ENCODE measurements at regions not wholly inside any gene's neighbourhood (a gene's known extent, or its start where the extent isn't known, plus 50 kb on each side); places are given as distances from the start of the nearest gene placed in this dataset.

GRCh38 chr3:178117641-178118040 is 418.6 kb upstream of the KCNMB2 start:
- TF ChIP-seq PATZ1 (CRISPR knock-in tag; IDR thresholded peaks at IDR 0.05; ENCODE audit: borderline replicate concordance) (no peak), ZFP3 (CRISPR knock-in tag; IDR thresholded peaks at IDR 0.05) (no peak), BACH2 (CRISPR knock-in tag; IDR thresholded peaks at IDR 0.05; ENCODE audit: borderline replicate concordance) (no peak), ESRRG (CRISPR knock-in tag; IDR thresholded peaks at IDR 0.05) (no peak), CSRNP3 (CRISPR knock-in tag; IDR thresholded peaks at IDR 0.05) (no peak), SNAI2 (CRISPR knock-in tag; IDR thresholded peaks at IDR 0.05) (no peak), ZFP30 (CRISPR knock-in tag; IDR thresholded peaks at IDR 0.05) (no peak), RARB (CRISPR knock-in tag; IDR thresholded peaks at IDR 0.05) (no peak)
- TF ChIP-seq, protein P1, sequence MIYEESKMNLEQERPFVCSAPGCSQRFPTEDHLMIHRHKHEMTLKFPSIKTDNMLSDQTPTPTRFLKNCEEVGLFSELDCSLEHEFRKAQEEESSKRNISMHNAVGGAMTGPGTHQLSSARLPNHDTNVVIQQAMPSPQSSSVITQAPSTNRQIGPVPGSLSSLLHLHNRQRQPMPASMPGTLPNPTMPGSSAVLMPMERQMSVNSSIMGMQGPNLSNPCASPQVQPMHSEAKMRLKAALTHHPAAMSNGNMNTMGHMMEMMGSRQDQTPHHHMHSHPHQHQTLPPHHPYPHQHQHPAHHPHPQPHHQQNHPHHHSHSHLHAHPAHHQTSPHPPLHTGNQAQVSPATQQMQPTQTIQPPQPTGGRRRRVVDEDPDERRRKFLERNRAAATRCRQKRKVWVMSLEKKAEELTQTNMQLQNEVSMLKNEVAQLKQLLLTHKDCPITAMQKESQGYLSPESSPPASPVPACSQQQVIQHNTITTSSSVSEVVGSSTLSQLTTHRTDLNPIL (CRISPR knock-in tag; IDR thresholded peaks at IDR 0.05; ENCODE audit: low read depth) = no peak

All from SK-N-SH treated with all-trans-retinoic acid at 6 μM for 48 hours (cell line).